B cell (primary cell): ENCODE measurements at regions not wholly inside any gene's neighbourhood (a gene's known extent, or its start where the extent isn't known, plus 50 kb on each side); places are given as distances from the start of the nearest gene placed in this dataset.

Experiments used
- EZH2 ChIP-seq: IDR thresholded peaks from 2 replicates; pipeline ENCODE4 v1.6.1; 2012; ENCODE audit warnings: borderline replicate concordance, low read depth, mild to moderate bottlenecking, moderate library complexity, low read length; ENCODE audit not compliant: insufficient read depth, poor library complexity, severe bottlenecking
- TF ChIP-seq, protein P1 (sequence below): fragments of 200-600 bp; IDR thresholded peaks from one replicate; pipeline ENCODE4 v1.8.0; 2022; ENCODE audit warnings: antibody characterized with exemption, mild to moderate bottlenecking

- TF ChIP-seq, protein P1, sequence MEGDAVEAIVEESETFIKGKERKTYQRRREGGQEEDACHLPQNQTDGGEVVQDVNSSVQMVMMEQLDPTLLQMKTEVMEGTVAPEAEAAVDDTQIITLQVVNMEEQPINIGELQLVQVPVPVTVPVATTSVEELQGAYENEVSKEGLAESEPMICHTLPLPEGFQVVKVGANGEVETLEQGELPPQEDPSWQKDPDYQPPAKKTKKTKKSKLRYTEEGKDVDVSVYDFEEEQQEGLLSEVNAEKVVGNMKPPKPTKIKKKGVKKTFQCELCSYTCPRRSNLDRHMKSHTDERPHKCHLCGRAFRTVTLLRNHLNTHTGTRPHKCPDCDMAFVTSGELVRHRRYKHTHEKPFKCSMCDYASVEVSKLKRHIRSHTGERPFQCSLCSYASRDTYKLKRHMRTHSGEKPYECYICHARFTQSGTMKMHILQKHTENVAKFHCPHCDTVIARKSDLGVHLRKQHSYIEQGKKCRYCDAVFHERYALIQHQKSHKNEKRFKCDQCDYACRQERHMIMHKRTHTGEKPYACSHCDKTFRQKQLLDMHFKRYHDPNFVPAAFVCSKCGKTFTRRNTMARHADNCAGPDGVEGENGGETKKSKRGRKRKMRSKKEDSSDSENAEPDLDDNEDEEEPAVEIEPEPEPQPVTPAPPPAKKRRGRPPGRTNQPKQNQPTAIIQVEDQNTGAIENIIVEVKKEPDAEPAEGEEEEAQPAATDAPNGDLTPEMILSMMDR, result no peak
- no peak for TF ChIP-seq EZH2
Measured at GRCh38 chr13:28586439-28587173, 72.3 kb upstream of the POMP start.
